ENCODE measurements at regions not wholly inside any gene's neighbourhood (a gene's known extent, or its start where the extent isn't known, plus 50 kb on each side); places are given as distances from the start of the nearest gene placed in this dataset.

GRCh38 chr13:78832461-78832860, 173.5 kb upstream of the OBI1 start:
- Histone ChIP-seq H3K4me1 (ENCODE audit: control insufficient read depth in 3 of 3, insufficient read depth in 2 of 3, low read depth in 1 of 3, low read length in 2 of 3) (no peaks in the 10 kb centered on the region), H3K27ac (ENCODE audit: low read depth in 1 of 3, low read length in 2 of 3) (no peak overlapping the region), H3K4me3 (ENCODE audit: low read depth in 1 of 3, low read length in 3 of 3) (no peak overlapping the region), H3K9me3 (ENCODE audit: control insufficient read depth in 2 of 2, insufficient read depth in 1 of 2, low read depth in 1 of 2, low read length in 1 of 2) (no peaks in the 10 kb centered on the region), H3K36me3 (ENCODE audit: control insufficient read depth in 3 of 3, insufficient read depth in 2 of 3, low read depth in 1 of 3, low read length in 3 of 3) (no peaks in the 10 kb centered on the region), H3K27me3 (ENCODE audit: control insufficient read depth in 3 of 3, insufficient read depth in 3 of 3, low read length in 3 of 3) (no peaks in the 10 kb centered on the region)
- WGBS, 3 donors: 83 to 95% (median 87%) methylated on average over 3 of the region's 3 CpGs
- DNase-seq: no peak
- FAIRE-seq: no peak

- 50 to 76% (median 70%) methylated on average over 1 of the region's 1 CpG for WGBS, 3 donors
These were observed 171.6 kb upstream of the OBI1 start for GRCh38 chr13:78830508-78830907.

GRCh38 chr13:78829821-78830220, 170.9 kb upstream of the OBI1 start:
- peak; percentile 47 for FAIRE-seq

More at GRCh38 chr13:78830508-78830907, 171.6 kb upstream of the OBI1 start:
- Histone ChIP-seq H3K27ac (ENCODE audit: low read depth in 1 of 3, low read length in 2 of 3) (no peak overlapping the region), H3K27me3 (ENCODE audit: control insufficient read depth in 3 of 3, insufficient read depth in 3 of 3, low read length in 3 of 3) (no peaks in the 10 kb centered on the region), H3K9me3 (ENCODE audit: control insufficient read depth in 2 of 2, insufficient read depth in 1 of 2, low read depth in 1 of 2, low read length in 1 of 2) (no peaks in the 10 kb centered on the region), H3K4me3 (ENCODE audit: low read depth in 1 of 3, low read length in 3 of 3) (no peak overlapping the region), H3K4me1 (ENCODE audit: control insufficient read depth in 3 of 3, insufficient read depth in 2 of 3, low read depth in 1 of 3, low read length in 2 of 3) (no peaks in the 10 kb centered on the region), H3K36me3 (ENCODE audit: control insufficient read depth in 3 of 3, insufficient read depth in 2 of 3, low read depth in 1 of 3, low read length in 3 of 3) (no peaks in the 10 kb centered on the region)
- FAIRE-seq: no peak
- DNase-seq: no peak

GRCh38 chr13:78827471-78827870, 168.5 kb upstream of the OBI1 start:
- Histone ChIP-seq H3K27ac (ENCODE audit: low read depth in 1 of 3, low read length in 2 of 3) (no peak overlapping the region), H3K4me3 (ENCODE audit: low read depth in 1 of 3, low read length in 3 of 3) (no peak overlapping the region), H3K9me3 (ENCODE audit: control insufficient read depth in 2 of 2, insufficient read depth in 1 of 2, low read depth in 1 of 2, low read length in 1 of 2) (no peaks in the 10 kb centered on the region), H3K27me3 (ENCODE audit: control insufficient read depth in 3 of 3, insufficient read depth in 3 of 3, low read length in 3 of 3) (no peaks in the 10 kb centered on the region), H3K36me3 (ENCODE audit: control insufficient read depth in 3 of 3, insufficient read depth in 2 of 3, low read depth in 1 of 3, low read length in 3 of 3) (no peaks in the 10 kb centered on the region), H3K4me1 (ENCODE audit: control insufficient read depth in 3 of 3, insufficient read depth in 2 of 3, low read depth in 1 of 3, low read length in 2 of 3) (no peaks in the 10 kb centered on the region)
- WGBS, 3 donors: 46 to 64% (median 49%) methylated on average over 3 of the region's 3 CpGs
- FAIRE-seq (no peak), DNase-seq (no peak)

More at GRCh38 chr13:78829821-78830220, 170.9 kb upstream of the OBI1 start:
- no peak overlapping the region for H3K4me3 ChIP-seq (ENCODE audit: low read depth in 1 of 3, low read length in 3 of 3)
- H3K9me3 ChIP-seq (ENCODE audit: control insufficient read depth in 2 of 2, insufficient read depth in 1 of 2, low read depth in 1 of 2, low read length in 1 of 2): no peaks in the 10 kb centered on the region
- no peaks in the 10 kb centered on the region for H3K36me3 ChIP-seq (ENCODE audit: control insufficient read depth in 3 of 3, insufficient read depth in 2 of 3, low read depth in 1 of 3, low read length in 3 of 3)
- DNase-seq: no peak
- H3K27me3 ChIP-seq (ENCODE audit: control insufficient read depth in 3 of 3, insufficient read depth in 3 of 3, low read length in 3 of 3): no peaks in the 10 kb centered on the region
- H3K4me1 ChIP-seq (ENCODE audit: control insufficient read depth in 3 of 3, insufficient read depth in 2 of 3, low read depth in 1 of 3, low read length in 2 of 3): no peaks in the 10 kb centered on the region
- no peak overlapping the region for H3K27ac ChIP-seq (ENCODE audit: low read depth in 1 of 3, low read length in 2 of 3)

GRCh38 chr13:78826936-78827335, 168.0 kb upstream of the OBI1 start:
- no peak overlapping the region for H3K4me3 ChIP-seq (ENCODE audit: low read depth in 1 of 3, low read length in 3 of 3)
- H3K4me1 ChIP-seq (ENCODE audit: control insufficient read depth in 3 of 3, insufficient read depth in 2 of 3, low read depth in 1 of 3, low read length in 2 of 3): no peaks in the 10 kb centered on the region
- H3K36me3 ChIP-seq (ENCODE audit: control insufficient read depth in 3 of 3, insufficient read depth in 2 of 3, low read depth in 1 of 3, low read length in 3 of 3): no peaks in the 10 kb centered on the region
- H3K9me3 ChIP-seq (ENCODE audit: control insufficient read depth in 2 of 2, insufficient read depth in 1 of 2, low read depth in 1 of 2, low read length in 1 of 2): no peaks in the 10 kb centered on the region
- FAIRE-seq (no peak), DNase-seq (no peak)
- WGBS, 3 donors: 71 to 79% (median 75%) methylated on average over 2 of the region's 2 CpGs
- no peaks in the 10 kb centered on the region for H3K27me3 ChIP-seq (ENCODE audit: control insufficient read depth in 3 of 3, insufficient read depth in 3 of 3, low read length in 3 of 3)
- H3K27ac ChIP-seq (ENCODE audit: low read depth in 1 of 3, low read length in 2 of 3): no peak overlapping the region

- Histone ChIP-seq H3K4me1 (ENCODE audit: control insufficient read depth in 3 of 3, insufficient read depth in 2 of 3, low read depth in 1 of 3, low read length in 2 of 3) (no peaks in the 10 kb centered on the region), H3K36me3 (ENCODE audit: control insufficient read depth in 3 of 3, insufficient read depth in 2 of 3, low read depth in 1 of 3, low read length in 3 of 3) (no peaks in the 10 kb centered on the region), H3K4me3 (ENCODE audit: low read depth in 1 of 3, low read length in 3 of 3) (no peak overlapping the region), H3K27ac (ENCODE audit: low read depth in 1 of 3, low read length in 2 of 3) (no peak overlapping the region), H3K9me3 (ENCODE audit: control insufficient read depth in 2 of 2, insufficient read depth in 1 of 2, low read depth in 1 of 2, low read length in 1 of 2) (no peaks in the 10 kb centered on the region), H3K27me3 (ENCODE audit: control insufficient read depth in 3 of 3, insufficient read depth in 3 of 3, low read length in 3 of 3) (no peaks in the 10 kb centered on the region)
- DNase-seq: no peak
- WGBS, 3 donors: 75 to 87% (median 79%) methylated on average over 1 of the region's 1 CpG
- FAIRE-seq: no peak
These were observed 167.4 kb upstream of the OBI1 start for GRCh38 chr13:78826312-78826711.

GRCh38 chr13:78820541-78820940, 161.6 kb upstream of the OBI1 start:
- Histone ChIP-seq H3K36me3 (ENCODE audit: control insufficient read depth in 3 of 3, insufficient read depth in 2 of 3, low read depth in 1 of 3, low read length in 3 of 3) (no peaks in the 10 kb centered on the region), H3K27me3 (ENCODE audit: control insufficient read depth in 3 of 3, insufficient read depth in 3 of 3, low read length in 3 of 3) (no peaks in the 10 kb centered on the region), H3K27ac (ENCODE audit: low read depth in 1 of 3, low read length in 2 of 3) (no peak overlapping the region), H3K4me3 (ENCODE audit: low read depth in 1 of 3, low read length in 3 of 3) (no peak overlapping the region), H3K4me1 (ENCODE audit: control insufficient read depth in 3 of 3, insufficient read depth in 2 of 3, low read depth in 1 of 3, low read length in 2 of 3) (no peaks in the 10 kb centered on the region), H3K9me3 (ENCODE audit: control insufficient read depth in 2 of 2, insufficient read depth in 1 of 2, low read depth in 1 of 2, low read length in 1 of 2) (no peaks in the 10 kb centered on the region)
- 50 to 53% (median 50%) methylated on average over 1 of the region's 1 CpG for WGBS, 3 donors
- DNase-seq (no peak), FAIRE-seq (no peak)

GRCh38 chr13:78816592-78816991, 157.6 kb upstream of the OBI1 start:
- Histone ChIP-seq H3K4me1 (ENCODE audit: control insufficient read depth in 3 of 3, insufficient read depth in 2 of 3, low read depth in 1 of 3, low read length in 2 of 3) (no peaks in the 10 kb centered on the region), H3K36me3 (ENCODE audit: control insufficient read depth in 3 of 3, insufficient read depth in 2 of 3, low read depth in 1 of 3, low read length in 3 of 3) (no peaks in the 10 kb centered on the region), H3K27ac (ENCODE audit: low read depth in 1 of 3, low read length in 2 of 3) (peak overlapping the region in 1 of 3 donors; percentile 25), H3K9me3 (ENCODE audit: control insufficient read depth in 2 of 2, insufficient read depth in 1 of 2, low read depth in 1 of 2, low read length in 1 of 2) (no peaks in the 10 kb centered on the region), H3K27me3 (ENCODE audit: control insufficient read depth in 3 of 3, insufficient read depth in 3 of 3, low read length in 3 of 3) (no peaks in the 10 kb centered on the region), H3K4me3 (ENCODE audit: low read depth in 1 of 3, low read length in 3 of 3) (no peak overlapping the region)
- FAIRE-seq: no peak
- DNase-seq: peak in 1 of 2 donors; percentile 45
- 32 to 49% (median 45%) methylated on average over 15 of the region's 15 CpGs for WGBS, 3 donors

- Histone ChIP-seq H3K4me1 (ENCODE audit: control insufficient read depth in 3 of 3, insufficient read depth in 2 of 3, low read depth in 1 of 3, low read length in 2 of 3) (no peaks in the 10 kb centered on the region), H3K27ac (ENCODE audit: low read depth in 1 of 3, low read length in 2 of 3) (no peak overlapping the region), H3K27me3 (ENCODE audit: control insufficient read depth in 3 of 3, insufficient read depth in 3 of 3, low read length in 3 of 3) (no peaks in the 10 kb centered on the region), H3K9me3 (ENCODE audit: control insufficient read depth in 2 of 2, insufficient read depth in 1 of 2, low read depth in 1 of 2, low read length in 1 of 2) (no peaks in the 10 kb centered on the region), H3K4me3 (ENCODE audit: low read depth in 1 of 3, low read length in 3 of 3) (no peak overlapping the region), H3K36me3 (ENCODE audit: control insufficient read depth in 3 of 3, insufficient read depth in 2 of 3, low read depth in 1 of 3, low read length in 3 of 3) (no peaks in the 10 kb centered on the region)
- FAIRE-seq: no peak
- 20 to 67% (median 38%) methylated on average over 1 of the region's 1 CpG for WGBS, 3 donors
- no peak for DNase-seq
These were observed 157.2 kb upstream of the OBI1 start for GRCh38 chr13:78816154-78816553.
